ENCODE measurements at regions not wholly inside any gene's neighbourhood (a gene's known extent, or its start where the extent isn't known, plus 50 kb on each side); places are given as distances from the start of the nearest gene placed in this dataset.

GRCh38 chr3:145357453-145357852 lies 803.5 kb downstream of the PLOD2 start:
- Histone ChIP-seq H3K4me1 (no peaks in the 10 kb centered on the region), H3K9me3 (peaks cover 0 to 36% (median 0%) of the 10 kb centered on the region in 4 donors), H3K27ac (no peak overlapping the region), H3K4me3 (no peak overlapping the region), H3K27me3 (no peaks in the 10 kb centered on the region), H3K36me3 (no peaks in the 10 kb centered on the region)
- TF ChIP-seq, protein P1, sequence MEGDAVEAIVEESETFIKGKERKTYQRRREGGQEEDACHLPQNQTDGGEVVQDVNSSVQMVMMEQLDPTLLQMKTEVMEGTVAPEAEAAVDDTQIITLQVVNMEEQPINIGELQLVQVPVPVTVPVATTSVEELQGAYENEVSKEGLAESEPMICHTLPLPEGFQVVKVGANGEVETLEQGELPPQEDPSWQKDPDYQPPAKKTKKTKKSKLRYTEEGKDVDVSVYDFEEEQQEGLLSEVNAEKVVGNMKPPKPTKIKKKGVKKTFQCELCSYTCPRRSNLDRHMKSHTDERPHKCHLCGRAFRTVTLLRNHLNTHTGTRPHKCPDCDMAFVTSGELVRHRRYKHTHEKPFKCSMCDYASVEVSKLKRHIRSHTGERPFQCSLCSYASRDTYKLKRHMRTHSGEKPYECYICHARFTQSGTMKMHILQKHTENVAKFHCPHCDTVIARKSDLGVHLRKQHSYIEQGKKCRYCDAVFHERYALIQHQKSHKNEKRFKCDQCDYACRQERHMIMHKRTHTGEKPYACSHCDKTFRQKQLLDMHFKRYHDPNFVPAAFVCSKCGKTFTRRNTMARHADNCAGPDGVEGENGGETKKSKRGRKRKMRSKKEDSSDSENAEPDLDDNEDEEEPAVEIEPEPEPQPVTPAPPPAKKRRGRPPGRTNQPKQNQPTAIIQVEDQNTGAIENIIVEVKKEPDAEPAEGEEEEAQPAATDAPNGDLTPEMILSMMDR (IDR thresholded peaks at IDR 0.05): no peak
- TF ChIP-seq POLR2A (IDR thresholded peaks at IDR 0.05) (no peak), EP300 (IDR thresholded peaks at IDR 0.05) (no peak)
- 61 to 87% methylated on average over 5 of the region's 5 CpGs for WGBS, 2 donors
- DNase-seq (ENCODE audit: low spot score in 2 of 2): no peak

DNA sequence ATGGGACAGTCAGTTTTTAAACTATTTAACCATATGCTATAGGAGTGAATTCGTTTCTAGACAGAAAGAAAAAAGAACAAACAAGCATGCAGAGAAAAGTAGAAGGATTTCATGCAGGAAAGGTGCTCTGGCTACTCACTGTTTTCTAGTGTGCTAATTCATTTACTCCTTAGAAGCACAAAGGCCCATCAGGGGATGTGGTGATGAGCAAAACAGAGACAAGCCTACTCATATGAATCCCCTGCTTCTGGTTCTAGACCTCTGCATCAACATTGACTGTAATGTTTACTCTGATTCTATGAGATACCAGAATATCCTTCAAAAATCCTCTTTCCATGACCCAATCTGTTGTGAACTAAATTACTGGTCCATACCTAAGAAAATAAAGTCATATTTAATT lies 801.9 kb downstream of the PLOD2 start:
- WGBS, 2 donors: 41 to 49% methylated on average over 1 of the region's 1 CpG
- H3K4me3 ChIP-seq: no peak overlapping the region
- H3K9me3 ChIP-seq: peaks cover 0 to 30% (median 0%) of the 10 kb centered on the region in 4 donors
- H3K27me3 ChIP-seq: no peaks in the 10 kb centered on the region
- H3K36me3 ChIP-seq: no peaks in the 10 kb centered on the region
- no peak for TF ChIP-seq POLR2A (IDR thresholded peaks at IDR 0.05)
- TF ChIP-seq EP300 (IDR thresholded peaks at IDR 0.05): no peak
- TF ChIP-seq, protein P1 (IDR thresholded peaks at IDR 0.05): no peak
- no peak overlapping the region for H3K27ac ChIP-seq
- H3K4me1 ChIP-seq: no peaks in the 10 kb centered on the region
- no peak for DNase-seq (ENCODE audit: low spot score in 2 of 2)

GRCh38 chr3:145368748-145369147 lies 792.2 kb downstream of the PLOD2 start:
- TF ChIP-seq EP300 (IDR thresholded peaks at IDR 0.05): no peak
- no peak for TF ChIP-seq POLR2A (IDR thresholded peaks at IDR 0.05)
- TF ChIP-seq, protein P1 (IDR thresholded peaks at IDR 0.05): no peak
- WGBS, 2 donors: 91% methylated on average over 2 of the region's 2 CpGs

DNA sequence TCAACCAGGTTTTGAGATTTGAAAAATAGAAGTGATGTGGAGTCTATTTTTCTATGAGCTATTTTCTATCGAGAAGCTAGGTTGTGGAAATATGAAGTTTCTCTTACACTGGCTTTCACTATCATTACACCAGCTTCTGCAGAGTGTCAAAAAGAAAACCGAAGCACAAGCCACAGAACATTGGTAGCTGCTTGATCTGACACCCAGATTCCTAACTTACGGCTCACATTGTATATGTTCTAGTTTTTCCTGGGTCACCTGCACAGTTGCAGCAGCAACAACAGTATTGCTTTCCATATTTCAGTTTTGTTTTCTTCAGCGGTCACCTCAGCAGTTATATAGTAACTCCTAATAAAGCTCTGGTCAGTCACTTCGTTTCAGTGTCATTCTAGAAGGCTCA lies 790.1 kb downstream of the PLOD2 start:
- TF ChIP-seq, protein P1 (IDR thresholded peaks at IDR 0.05): no peak
- TF ChIP-seq EP300 (IDR thresholded peaks at IDR 0.05) (no peak), POLR2A (IDR thresholded peaks at IDR 0.05) (no peak)
- DNase-seq (ENCODE audit: low spot score in 2 of 2): no peak
- H3K9me3 ChIP-seq: no peaks in the 10 kb centered on the region
- WGBS, 2 donors: 88 to 90% methylated on average over 5 of the region's 5 CpGs
- no peaks in the 10 kb centered on the region for H3K27me3 ChIP-seq
- no peak overlapping the region for H3K27ac ChIP-seq
- no peaks in the 10 kb centered on the region for H3K4me1 ChIP-seq
- no peak overlapping the region for H3K4me3 ChIP-seq
- H3K36me3 ChIP-seq: no peaks in the 10 kb centered on the region

More at GRCh38 chr3:145368748-145369147, 792.2 kb downstream of the PLOD2 start:
- no peaks in the 10 kb centered on the region for H3K9me3 ChIP-seq
- H3K4me1 ChIP-seq: no peaks in the 10 kb centered on the region
- H3K36me3 ChIP-seq: no peaks in the 10 kb centered on the region
- no peaks in the 10 kb centered on the region for H3K27me3 ChIP-seq
- H3K27ac ChIP-seq: no peak overlapping the region
- no peak overlapping the region for H3K4me3 ChIP-seq
- no peak for DNase-seq (ENCODE audit: low spot score in 2 of 2)

GRCh38 chr3:145377301-145377700 lies 783.7 kb downstream of the PLOD2 start:
- Histone ChIP-seq H3K36me3 (no peaks in the 10 kb centered on the region), H3K4me1 (no peaks in the 10 kb centered on the region), H3K27ac (no peak overlapping the region), H3K9me3 (no peaks in the 10 kb centered on the region), H3K27me3 (no peaks in the 10 kb centered on the region), H3K4me3 (no peak overlapping the region)
- TF ChIP-seq POLR2A (IDR thresholded peaks at IDR 0.05): no peak
- TF ChIP-seq EP300 (IDR thresholded peaks at IDR 0.05): no peak
- 43 to 68% methylated on average over 1 of the region's 1 CpG for WGBS, 2 donors
- DNase-seq (ENCODE audit: low spot score in 2 of 2): no peak

DNA sequence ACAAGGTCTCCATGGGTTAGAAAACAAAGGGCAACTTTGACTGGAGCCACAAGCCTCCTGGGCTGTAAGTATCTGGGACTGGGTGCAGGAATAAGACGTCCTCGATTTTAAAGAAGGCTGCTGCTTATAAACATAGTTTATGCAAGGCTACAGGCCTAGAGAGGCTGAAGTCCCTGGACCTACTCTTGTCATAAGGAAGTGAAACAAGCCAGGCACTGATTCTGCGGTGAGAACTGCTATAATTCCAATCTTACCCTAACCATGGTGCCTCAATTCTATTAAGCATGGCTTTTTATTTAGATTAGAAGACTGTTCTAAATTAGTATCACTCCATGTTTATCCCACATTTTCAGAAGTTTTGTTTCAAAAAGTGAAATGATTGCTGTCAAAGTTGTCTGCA lies 777.6 kb downstream of the PLOD2 start:
- TF ChIP-seq POLR2A (IDR thresholded peaks at IDR 0.05) (no peak), EP300 (IDR thresholded peaks at IDR 0.05) (no peak)
- TF ChIP-seq, protein P1 (IDR thresholded peaks at IDR 0.05): no peak
- H3K4me3 ChIP-seq: no peak overlapping the region
- H3K9me3 ChIP-seq: peaks cover 0 to under 1% (median 0%) of the 10 kb centered on the region in 4 donors
- no peaks in the 10 kb centered on the region for H3K4me1 ChIP-seq
- 86 to 94% methylated on average over 3 of the region's 3 CpGs for WGBS, 2 donors
- no peaks in the 10 kb centered on the region for H3K27me3 ChIP-seq
- DNase-seq (ENCODE audit: low spot score in 2 of 2): no peak
- no peaks in the 10 kb centered on the region for H3K36me3 ChIP-seq
- H3K27ac ChIP-seq: no peak overlapping the region

All from tibial nerve (tissue), 4 donors.